PC-3 (cell line): ENCODE measurements at regions not wholly inside any gene's neighbourhood (a gene's known extent, or its start where the extent isn't known, plus 50 kb on each side); places are given as distances from the start of the nearest gene placed in this dataset.

Experiments
- ATAC-seq: fragments of 200-7000 bp; cut with Tn5 transposase; 2 replicates; pipeline ENCODE4 v1.9.1; 2020; ENCODE audit warnings: mild to moderate bottlenecking, moderate library complexity
- BruUV-seq: library from RNA; stranded (reverse); fragments of 400-500 nt; replicated peaks from 2 replicates; lab custom pipeline; 2021; lab: Mats Ljungman, UMichigan
- CTCF ChIA-PET: fragments of 300-600 bp; sonication (Branson Sonifier 250); formaldehyde crosslinking; loops from one replicate; lab custom pipeline; 2022; ENCODE audit warnings: antibody characterized with exemption; lab: Charles Lee
- POLR2A ChIA-PET: fragments of 300-600 bp; sonication (Branson Sonifier 250); formaldehyde crosslinking; loops from one replicate; lab custom pipeline; 2022; ENCODE audit warnings: antibody characterized with exemption; ENCODE audit not compliant: unreplicated experiment; lab: Charles Lee
- DNase-seq: peaks from one replicate; pipeline ENCODE4 v3.0.0-alpha.2; 2015
- H2AFZ ChIP-seq: fragments of 300-600 bp; sonication (generic); 2 replicates; pipeline ENCODE4 v1.6.0; 2016; ENCODE audit warnings: antibody characterized with exemption, low read length
- H3F3A ChIP-seq: fragments of 300-600 bp; sonication (generic); one replicate; pipeline ENCODE4 v1.6.0; 2017; ENCODE audit warnings: antibody characterized with exemption, low read length, control low read depth, mild to moderate bottlenecking; ENCODE audit not compliant: unreplicated experiment
- H3K27ac ChIP-seq: fragments of 300-600 bp; sonication (generic); 2 replicates; pipeline ENCODE4 v1.5.1; 2016; ENCODE audit warnings: mild to moderate bottlenecking, low read length
- H3K27me3 ChIP-seq: fragments of 300-600 bp; sonication (generic); 2 replicates; pipeline ENCODE4 v1.6.1; 2016; ENCODE audit warnings: low read length, mixed read lengths
- H3K36me3 ChIP-seq: fragments of 300-600 bp; sonication (generic); 2 replicates; pipeline ENCODE4 v1.6.1; 2016; ENCODE audit warnings: low read depth, mixed run types, low read length, mixed read lengths
- H3K4me1 ChIP-seq: fragments of 300-600 bp; sonication (generic); 2 replicates; pipeline ENCODE4 v1.5.1; 2016; ENCODE audit warnings: low read length; ENCODE audit not compliant: insufficient read depth
- H3K4me2 ChIP-seq: fragments of 300-600 bp; sonication (generic); 2 replicates; pipeline ENCODE4 v1.6.0; 2016; ENCODE audit warnings: low read length
- H3K4me3 ChIP-seq: fragments of 300-600 bp; sonication (generic); 2 replicates; pipeline ENCODE4 v1.5.1; 2016; ENCODE audit warnings: mild to moderate bottlenecking, low read length, mixed read lengths
- H3K79me2 ChIP-seq: fragments of 300-600 bp; sonication (generic); 2 replicates; pipeline ENCODE4 v1.6.1; 2017; ENCODE audit warnings: low read length, mixed read lengths
- H3K9ac ChIP-seq: fragments of 300-600 bp; sonication (generic); 2 replicates; pipeline ENCODE4 v1.6.0; 2016; ENCODE audit warnings: mild to moderate bottlenecking, low read length
- H3K9me2 ChIP-seq: fragments of 300-600 bp; sonication (generic); replicated peaks from 2 replicates; pipeline ENCODE4 v1.6.1; 2016; ENCODE audit warnings: mixed run types, low read length, mixed read lengths
- H3K9me3 ChIP-seq: fragments of 300-600 bp; sonication (generic); 2 replicates; pipeline ENCODE4 v1.6.1; 2016; ENCODE audit warnings: low read length, mixed read lengths
- H4K20me1 ChIP-seq: fragments of 300-600 bp; sonication (generic); 2 replicates; pipeline ENCODE4 v1.6.1; 2016; ENCODE audit warnings: low read length, mixed read lengths
- EZH2 ChIP-seq: fragments of 300-600 bp; sonication (generic); IDR thresholded peaks from one replicate; pipeline ENCODE4 v1.6.1; 2017; ENCODE audit warnings: antibody characterized with exemption, mild to moderate bottlenecking, low read length; ENCODE audit not compliant: unreplicated experiment
- EZH2phosphoT487 ChIP-seq: fragments of 300-600 bp; sonication (generic); IDR thresholded peaks from 2 replicates; pipeline ENCODE4 v1.6.1; 2018; ENCODE audit warnings: mild to moderate bottlenecking, antibody characterized with exemption, low read length, borderline replicate concordance
- intact Hi-C: fragments of 100-400 bp; cut with micrococcal nuclease; formaldehyde crosslinking; loops from 2 replicates; pipeline ENCODE4 v1.9.0; 2023
- TF ChIP-seq, protein P1 (sequence below): fragments of 300-600 bp; sonication (generic); conservative IDR thresholded peaks from 2 replicates; pipeline ENCODE4 v1.5.1; 2017; ENCODE audit warnings: antibody characterized with exemption, low read depth, mild to moderate bottlenecking, low read length

DNA sequence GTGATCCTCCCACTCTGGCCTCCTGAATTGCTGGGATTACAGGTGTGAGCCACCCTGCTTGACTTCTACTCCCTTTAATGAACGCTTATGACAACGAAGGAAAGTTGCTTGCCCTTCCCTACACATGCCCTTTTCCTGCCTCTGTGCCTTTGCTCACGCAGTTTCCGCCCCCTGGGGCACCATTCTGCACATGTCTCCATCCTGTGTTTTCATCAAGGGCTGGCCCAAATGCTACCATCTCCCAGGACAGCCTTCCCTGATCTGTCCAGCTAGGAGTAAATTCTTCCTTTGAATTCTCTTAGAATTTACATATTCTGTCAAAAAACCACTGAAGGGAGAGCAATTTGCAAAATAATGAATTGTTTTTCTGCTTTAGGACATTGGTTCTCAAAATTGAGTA, 50.0 kb upstream of the KMT2C start:
- BruUV-seq: no TSS peak
- POLR2A ChIA-PET: no interaction called here
- H3K79me2 ChIP-seq: no peaks in the 10 kb centered on the region
- intact Hi-C loops: no loop called here
- CTCF ChIA-PET: no interaction called here
- H4K20me1 ChIP-seq: no peaks in the 10 kb centered on the region
- H3K4me2 ChIP-seq: no peak overlapping the region
- H3K4me3 ChIP-seq: no peak overlapping the region
- no peak for TF ChIP-seq EZH2
- TF ChIP-seq, protein P1, sequence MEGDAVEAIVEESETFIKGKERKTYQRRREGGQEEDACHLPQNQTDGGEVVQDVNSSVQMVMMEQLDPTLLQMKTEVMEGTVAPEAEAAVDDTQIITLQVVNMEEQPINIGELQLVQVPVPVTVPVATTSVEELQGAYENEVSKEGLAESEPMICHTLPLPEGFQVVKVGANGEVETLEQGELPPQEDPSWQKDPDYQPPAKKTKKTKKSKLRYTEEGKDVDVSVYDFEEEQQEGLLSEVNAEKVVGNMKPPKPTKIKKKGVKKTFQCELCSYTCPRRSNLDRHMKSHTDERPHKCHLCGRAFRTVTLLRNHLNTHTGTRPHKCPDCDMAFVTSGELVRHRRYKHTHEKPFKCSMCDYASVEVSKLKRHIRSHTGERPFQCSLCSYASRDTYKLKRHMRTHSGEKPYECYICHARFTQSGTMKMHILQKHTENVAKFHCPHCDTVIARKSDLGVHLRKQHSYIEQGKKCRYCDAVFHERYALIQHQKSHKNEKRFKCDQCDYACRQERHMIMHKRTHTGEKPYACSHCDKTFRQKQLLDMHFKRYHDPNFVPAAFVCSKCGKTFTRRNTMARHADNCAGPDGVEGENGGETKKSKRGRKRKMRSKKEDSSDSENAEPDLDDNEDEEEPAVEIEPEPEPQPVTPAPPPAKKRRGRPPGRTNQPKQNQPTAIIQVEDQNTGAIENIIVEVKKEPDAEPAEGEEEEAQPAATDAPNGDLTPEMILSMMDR: no peak
- no peak for TF ChIP-seq EZH2phosphoT487
- no peaks in the 10 kb centered on the region for H3K9me2 ChIP-seq
- H3F3A ChIP-seq: no peaks in the 10 kb centered on the region
- H3K9me3 ChIP-seq: no peaks in the 10 kb centered on the region
- DNase-seq (no peak), ATAC-seq (no peak)
- no peaks in the 10 kb centered on the region for H3K4me1 ChIP-seq
- no peak overlapping the region for H3K9ac ChIP-seq
- no peak overlapping the region for H3K27ac ChIP-seq
- no peak overlapping the region for H2AFZ ChIP-seq
- H3K36me3 ChIP-seq: no peaks in the 10 kb centered on the region
- no peaks in the 10 kb centered on the region for H3K27me3 ChIP-seq
